ENCODE measurements at regions not wholly inside any gene's neighbourhood (a gene's known extent, or its start where the extent isn't known, plus 50 kb on each side); places are given as distances from the start of the nearest gene placed in this dataset.

- no peak overlapping the region for H3K4me3 ChIP-seq
- no peaks in the 10 kb centered on the region for H3K4me1 ChIP-seq (ENCODE audit: insufficient read depth)
- H3K27me3 ChIP-seq: no peaks in the 10 kb centered on the region
- no peak for DNase-seq
- no peak overlapping the region for H3K27ac ChIP-seq
- TF ChIP-seq EP300 (IDR thresholded peaks at IDR 0.05) (no peak), POLR2A (IDR thresholded peaks at IDR 0.05) (no peak)
- intact Hi-C loops (cut with DNase I): no loop called here
- H3K36me3 ChIP-seq: no peaks in the 10 kb centered on the region
- WGBS, 3 donors: 95 to 98% (median 96%) methylated on average over 5 of the region's 5 CpGs
- H3K9me3 ChIP-seq: no peaks in the 10 kb centered on the region
Measured at GRCh38 chr7:69250958-69251357, 347.3 kb upstream of the AUTS2 start.

- Histone ChIP-seq H3K36me3 (no peaks in the 10 kb centered on the region), H3K4me1 (ENCODE audit: insufficient read depth) (no peaks in the 10 kb centered on the region), H3K27me3 (no peaks in the 10 kb centered on the region), H3K9me3 (no peaks in the 10 kb centered on the region), H3K27ac (no peak overlapping the region), H3K4me3 (no peak overlapping the region)
- intact Hi-C loops (cut with DNase I): no loop called here
- TF ChIP-seq CTCF (IDR thresholded peaks at IDR 0.05) (no peak), POLR2A (IDR thresholded peaks at IDR 0.05) (no peak), EP300 (IDR thresholded peaks at IDR 0.05) (no peak)
- DNase-seq: no peak
Measured at GRCh38 chr7:69254643-69255042, 343.6 kb upstream of the AUTS2 start.

GRCh38 chr7:69256634-69257081, 341.6 kb upstream of the AUTS2 start:
- no peaks in the 10 kb centered on the region for H3K4me1 ChIP-seq (ENCODE audit: insufficient read depth)
- no peaks in the 10 kb centered on the region for H3K27me3 ChIP-seq
- intact Hi-C loops (cut with DNase I): no loop called here
- DNase-seq: peak in 1 of 5 donors; percentile 19
- TF ChIP-seq EP300 (IDR thresholded peaks at IDR 0.05) (no peak), POLR2A (IDR thresholded peaks at IDR 0.05) (no peak), CTCF (IDR thresholded peaks at IDR 0.05) (no peak)
- 91 to 92% (median 91%) methylated on average over 12 of the region's 12 CpGs for WGBS, 3 donors
- H3K9me3 ChIP-seq: no peaks in the 10 kb centered on the region
- H3K36me3 ChIP-seq: no peaks in the 10 kb centered on the region
- H3K4me3 ChIP-seq: no peak overlapping the region
- no peak overlapping the region for H3K27ac ChIP-seq

- DNase-seq: no peak
- intact Hi-C loops (cut with DNase I): no loop called here
- TF ChIP-seq EP300 (IDR thresholded peaks at IDR 0.05): no peak
- TF ChIP-seq POLR2A (IDR thresholded peaks at IDR 0.05): no peak
- no peak for TF ChIP-seq CTCF (IDR thresholded peaks at IDR 0.05)
- Histone ChIP-seq H3K9me3 (no peaks in the 10 kb centered on the region), H3K4me1 (ENCODE audit: insufficient read depth) (no peaks in the 10 kb centered on the region), H3K27me3 (no peaks in the 10 kb centered on the region), H3K4me3 (no peak overlapping the region), H3K36me3 (no peaks in the 10 kb centered on the region), H3K27ac (no peak overlapping the region)
- WGBS, 3 donors: 94 to 97% (median 96%) methylated on average over 2 of the region's 2 CpGs
Measured at GRCh38 chr7:69257592-69257991, 340.7 kb upstream of the AUTS2 start.

GRCh38 chr7:69259445-69259844, 338.8 kb upstream of the AUTS2 start:
- Histone ChIP-seq H3K4me1 (ENCODE audit: insufficient read depth) (no peaks in the 10 kb centered on the region), H3K36me3 (no peaks in the 10 kb centered on the region), H3K27ac (no peak overlapping the region), H3K9me3 (no peaks in the 10 kb centered on the region), H3K4me3 (no peak overlapping the region), H3K27me3 (no peaks in the 10 kb centered on the region)
- intact Hi-C loops (cut with DNase I): no loop called here
- no peak for DNase-seq
- 29 to 47% (median 35%) methylated on average over 2 of the region's 2 CpGs for WGBS, 3 donors
- no peak for TF ChIP-seq EP300 (IDR thresholded peaks at IDR 0.05)
- no peak for TF ChIP-seq POLR2A (IDR thresholded peaks at IDR 0.05)
- no peak for TF ChIP-seq CTCF (IDR thresholded peaks at IDR 0.05)

All from ovary (tissue), 7 donors.